Activated CD8-positive, alpha-beta T cell treated with anti-CD3 and anti-CD28 coated beads for 36 hours (primary cell): ENCODE measurements at regions not wholly inside any gene's neighbourhood (a gene's known extent, or its start where the extent isn't known, plus 50 kb on each side); places are given as distances from the start of the nearest gene placed in this dataset.

Source experiments
- ATAC-seq: fragments of 200-7000 bp; cut with Tn5 transposase; one replicate; pipeline ENCODE4 v1.10.0; 2021; ENCODE audit warnings: mild to moderate bottlenecking, moderate library complexity
- CTCF ChIA-PET: fragments of 350-600 bp; sonication (Branson Sonifier 250); formaldehyde crosslinking; loops from one replicate; lab custom pipeline; 2021; ENCODE audit warnings: antibody characterized with exemption; lab: Charles Lee
- POLR2A ChIA-PET: fragments of 350-600 bp; sonication (Branson Sonifier 250); formaldehyde crosslinking; loops from one replicate; lab custom pipeline; 2021; ENCODE audit warnings: antibody characterized with exemption; lab: Charles Lee
- DNase-seq: peaks from one replicate; pipeline ENCODE4 v3.0.0-alpha.2; 2020
- H3K27ac Mint-ChIP-seq: one replicate; pipeline ENCODE4 v1.8.0; 2021; ENCODE audit warnings: mild to moderate bottlenecking, mixed read lengths
- H3K27me3 Mint-ChIP-seq: one replicate; pipeline ENCODE4 v1.8.0; 2021; ENCODE audit warnings: mixed read lengths
- H3K36me3 Mint-ChIP-seq: one replicate; pipeline ENCODE4 v1.8.0; 2021; ENCODE audit warnings: low read depth, mixed read lengths
- H3K4me1 Mint-ChIP-seq: one replicate; pipeline ENCODE4 v1.8.0; 2021; ENCODE audit warnings: low read depth, mixed read lengths
- H3K4me3 Mint-ChIP-seq: one replicate; pipeline ENCODE4 v1.8.0; 2021; ENCODE audit warnings: mild to moderate bottlenecking, moderate library complexity, mixed read lengths
- H3K9me3 Mint-ChIP-seq: one replicate; pipeline ENCODE4 v1.8.0; 2021; ENCODE audit warnings: mixed read lengths
- intact Hi-C: fragments of 100-400 bp; cut with micrococcal nuclease; formaldehyde crosslinking; loops from one replicate; pipeline ENCODE4 v1.10.0; 2022
- TF ChIP-seq, protein P1 (sequence below): fragments of 200-600 bp; IDR thresholded peaks from one replicate; pipeline ENCODE4 v1.8.0; 2022; ENCODE audit warnings: antibody characterized with exemption, mild to moderate bottlenecking

DNA sequence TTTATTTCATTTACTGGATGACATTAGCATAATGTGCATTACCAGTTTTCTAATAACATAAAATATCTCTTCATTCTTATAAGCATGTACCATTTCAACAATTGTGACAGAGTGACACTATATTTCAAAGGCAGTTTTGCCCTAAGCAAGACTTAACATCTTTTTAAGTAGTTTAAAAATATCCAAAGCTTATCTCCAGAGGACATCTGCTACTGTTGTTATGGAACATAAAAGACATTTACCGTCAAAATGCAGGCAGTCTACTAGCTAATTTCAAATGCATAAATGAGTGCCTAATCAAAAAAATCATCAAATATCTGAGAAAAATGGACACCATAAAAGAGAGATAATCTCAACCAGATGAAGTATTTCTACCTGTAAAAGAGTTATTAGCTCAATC lies 782.4 kb upstream of the BRINP3 start:
- Mint-ChIP-seq H3K27ac (no peak overlapping the region), H3K4me3 (no peak overlapping the region), H3K27me3 (no peaks in the 10 kb centered on the region), H3K4me1 (no peaks in the 10 kb centered on the region), H3K9me3 (peaks cover 13% of the 10 kb centered on the region), H3K36me3 (no peaks in the 10 kb centered on the region)
- POLR2A ChIA-PET = no interaction called here
- CTCF ChIA-PET = no interaction called here
- intact Hi-C loops = no loop called here
- TF ChIP-seq, protein P1, sequence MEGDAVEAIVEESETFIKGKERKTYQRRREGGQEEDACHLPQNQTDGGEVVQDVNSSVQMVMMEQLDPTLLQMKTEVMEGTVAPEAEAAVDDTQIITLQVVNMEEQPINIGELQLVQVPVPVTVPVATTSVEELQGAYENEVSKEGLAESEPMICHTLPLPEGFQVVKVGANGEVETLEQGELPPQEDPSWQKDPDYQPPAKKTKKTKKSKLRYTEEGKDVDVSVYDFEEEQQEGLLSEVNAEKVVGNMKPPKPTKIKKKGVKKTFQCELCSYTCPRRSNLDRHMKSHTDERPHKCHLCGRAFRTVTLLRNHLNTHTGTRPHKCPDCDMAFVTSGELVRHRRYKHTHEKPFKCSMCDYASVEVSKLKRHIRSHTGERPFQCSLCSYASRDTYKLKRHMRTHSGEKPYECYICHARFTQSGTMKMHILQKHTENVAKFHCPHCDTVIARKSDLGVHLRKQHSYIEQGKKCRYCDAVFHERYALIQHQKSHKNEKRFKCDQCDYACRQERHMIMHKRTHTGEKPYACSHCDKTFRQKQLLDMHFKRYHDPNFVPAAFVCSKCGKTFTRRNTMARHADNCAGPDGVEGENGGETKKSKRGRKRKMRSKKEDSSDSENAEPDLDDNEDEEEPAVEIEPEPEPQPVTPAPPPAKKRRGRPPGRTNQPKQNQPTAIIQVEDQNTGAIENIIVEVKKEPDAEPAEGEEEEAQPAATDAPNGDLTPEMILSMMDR = no peak
- DNase-seq = no peak
- ATAC-seq = no peak

DNA sequence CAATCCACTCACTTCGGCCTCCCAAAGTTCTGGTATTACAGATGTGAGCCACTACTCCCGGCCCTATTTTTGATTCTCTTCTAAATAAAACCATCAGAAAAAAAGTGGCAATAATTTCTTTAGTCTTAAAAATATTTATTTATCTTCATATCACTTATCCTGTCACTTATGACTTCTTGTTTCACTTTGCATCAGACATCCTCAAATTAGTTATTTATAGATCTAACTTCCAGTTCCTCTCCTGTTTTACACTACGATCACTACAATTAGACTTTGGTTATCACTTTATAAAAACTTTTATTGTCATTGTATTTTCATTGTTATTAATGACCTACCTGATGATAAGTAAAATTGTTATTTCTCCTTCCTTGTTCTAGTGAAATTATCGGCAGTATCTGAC lies 783.4 kb upstream of the BRINP3 start:
- ChIA-PET CTCF (no interaction called here), POLR2A (no interaction called here)
- Mint-ChIP-seq H3K4me3 (no peak overlapping the region), H3K9me3 (peaks cover 13% of the 10 kb centered on the region), H3K36me3 (no peaks in the 10 kb centered on the region), H3K27ac (no peak overlapping the region), H3K27me3 (no peaks in the 10 kb centered on the region), H3K4me1 (no peaks in the 10 kb centered on the region)
- DNase-seq = no peak
- intact Hi-C loops = no loop called here
- TF ChIP-seq, protein P1 = no peak
- no peak for ATAC-seq

DNA sequence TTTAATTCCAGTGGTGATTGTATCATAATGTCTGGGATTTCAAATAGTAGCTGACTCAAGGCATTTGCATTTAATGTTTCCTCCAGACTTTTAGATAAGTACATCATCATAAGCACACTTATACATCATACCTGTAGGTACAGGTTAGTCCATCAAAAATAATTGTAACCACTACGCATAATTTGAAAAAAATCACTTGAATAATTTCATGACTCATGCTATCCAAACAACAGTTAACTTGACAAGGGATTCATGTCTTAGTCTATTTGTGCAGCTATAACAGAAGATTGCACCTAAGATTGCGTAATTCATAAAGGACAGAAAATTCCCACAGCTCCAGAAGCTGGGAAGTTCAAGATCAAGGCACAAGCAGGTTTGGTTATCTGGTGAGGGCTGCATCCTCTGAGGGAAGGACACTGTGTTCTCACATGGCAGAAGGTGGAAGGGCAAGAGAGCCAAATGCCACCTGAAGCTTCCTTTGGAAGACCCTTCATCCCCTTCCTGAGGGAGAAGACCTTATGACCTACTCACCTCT lies 801.7 kb upstream of the BRINP3 start:
- Mint-ChIP-seq H3K27me3 (no peaks in the 10 kb centered on the region), H3K4me3 (no peak overlapping the region), H3K36me3 (no peaks in the 10 kb centered on the region), H3K4me1 (no peaks in the 10 kb centered on the region), H3K9me3 (peaks cover 11% of the 10 kb centered on the region), H3K27ac (no peak overlapping the region)
- ATAC-seq (no peak), DNase-seq (no peak)
- POLR2A ChIA-PET = no interaction called here
- CTCF ChIA-PET = no interaction called here
- intact Hi-C loops = no loop called here
- TF ChIP-seq, protein P1 = no peak

DNA sequence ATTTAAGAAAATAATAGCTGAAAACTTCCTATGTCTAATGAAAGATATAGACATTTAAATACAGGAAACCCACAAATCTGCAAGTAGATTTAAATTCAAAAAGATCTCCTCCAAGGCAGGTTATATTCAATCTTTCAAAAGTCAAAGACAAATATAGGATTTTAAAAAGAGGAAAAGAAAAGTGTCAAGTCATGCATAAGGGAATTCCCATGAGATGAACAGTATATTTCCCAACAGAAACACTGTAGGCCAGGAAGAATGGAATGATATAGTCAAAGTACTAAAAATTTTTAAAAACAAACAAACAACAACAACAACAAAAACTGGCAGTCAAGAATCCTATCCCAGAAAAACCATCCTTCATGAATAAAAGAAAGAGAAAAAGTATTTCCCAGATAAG lies 806.5 kb upstream of the BRINP3 start:
- ChIA-PET CTCF (no interaction called here), POLR2A (no interaction called here)
- Mint-ChIP-seq H3K36me3 (no peaks in the 10 kb centered on the region), H3K9me3 (peaks cover 17% of the 10 kb centered on the region), H3K4me3 (no peak overlapping the region), H3K27ac (no peak overlapping the region), H3K27me3 (no peaks in the 10 kb centered on the region), H3K4me1 (no peaks in the 10 kb centered on the region)
- DNase-seq = no peak
- TF ChIP-seq, protein P1 = no peak
- ATAC-seq = no peak
- intact Hi-C loops = no loop called here

DNA sequence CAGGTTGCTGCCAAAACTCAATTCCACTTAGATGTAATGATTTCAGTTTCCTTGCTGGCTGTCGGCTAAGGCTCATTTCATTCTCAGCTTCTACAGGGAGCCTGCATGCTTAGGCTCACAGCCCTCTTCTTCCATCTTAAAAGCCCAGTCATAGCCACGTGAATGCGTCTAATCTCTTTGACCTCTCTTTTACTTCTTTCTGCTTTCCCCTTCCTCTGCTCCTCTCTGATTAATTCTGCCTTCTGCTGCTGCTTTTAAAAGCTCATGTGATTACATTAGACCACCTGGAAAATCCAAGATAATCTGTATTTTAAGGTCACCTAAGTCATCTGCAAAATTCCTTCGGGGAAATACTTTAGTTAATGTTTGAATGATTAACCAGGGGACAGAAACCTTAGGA lies 812.8 kb upstream of the BRINP3 start:
- TF ChIP-seq, protein P1 = no peak
- DNase-seq (no peak), ATAC-seq (no peak)
- intact Hi-C loops = no loop called here
- Mint-ChIP-seq H3K4me3 (no peak overlapping the region), H3K27me3 (no peaks in the 10 kb centered on the region), H3K27ac (no peak overlapping the region), H3K4me1 (no peaks in the 10 kb centered on the region), H3K36me3 (no peaks in the 10 kb centered on the region), H3K9me3 (peaks cover 10% of the 10 kb centered on the region)
- CTCF ChIA-PET = no interaction called here
- POLR2A ChIA-PET = no interaction called here
